Naive B cell (primary cell): ENCODE measurements at regions not wholly inside any gene's neighbourhood (a gene's known extent, or its start where the extent isn't known, plus 50 kb on each side); places are given as distances from the start of the nearest gene placed in this dataset.
"Not testable (repeated sequence)": the region's sequence is repeated elsewhere in the genome, so short reads cannot be mapped to it uniquely, and the experiment has no call there.

Source experiments
- ATAC-seq, 2 donors: fragments of 150-1000 bp; cut with Tn5 transposase; 2 replicates each; pipeline ENCODE4 v1.10.0; 2021; ENCODE audit warnings: low read depth in 2 of 2, mild to moderate bottlenecking in 2 of 2, moderate library complexity in 2 of 2
- DNase-seq: peaks from one replicate; pipeline ENCODE4 v3.0.0; 2022
- H3K27ac Mint-ChIP-seq, 6 donors: one replicate each; pipeline ENCODE4 v1.8.0; 2020 to 2022; ENCODE audit warnings: mild to moderate bottlenecking in 6 of 6, mixed read lengths in 6 of 6, moderate library complexity in 5 of 6, inconsistent platforms in 2 of 6
- H3K27me3 Mint-ChIP-seq, 3 donors: one replicate each; pipeline ENCODE4 v1.8.0; 2021 to 2022; ENCODE audit warnings: mixed read lengths in 3 of 3, mild to moderate bottlenecking in 1 of 3
- H3K36me3 Mint-ChIP-seq, 2 donors: one replicate each; pipeline ENCODE4 v1.8.0; 2020 to 2022; ENCODE audit warnings: mixed read lengths in 2 of 2, inconsistent platforms in 1 of 2, mild to moderate bottlenecking in 1 of 2
- H3K4me1 Mint-ChIP-seq, 3 donors: one replicate each; pipeline ENCODE4 v1.8.0; 2020 to 2022; ENCODE audit warnings: mixed read lengths in 3 of 3, inconsistent platforms in 1 of 3, mild to moderate bottlenecking in 1 of 3, moderate library complexity in 1 of 3
- H3K4me3 Mint-ChIP-seq, 8 donors: one replicate each; pipeline ENCODE4 v1.8.0; 2020 to 2022; ENCODE audit warnings: mild to moderate bottlenecking in 8 of 8, mixed read lengths in 8 of 8, moderate library complexity in 8 of 8, inconsistent platforms in 2 of 8
- H3K9me3 Mint-ChIP-seq, 7 donors: one replicate each; pipeline ENCODE4 v1.8.0; 2020 to 2022; ENCODE audit warnings: mixed read lengths in 7 of 7, mild to moderate bottlenecking in 5 of 7, inconsistent platforms in 2 of 7, moderate library complexity in 1 of 7

- H3K4me1 Mint-ChIP-seq, H3K36me3 Mint-ChIP-seq, DNase-seq, H3K9me3 Mint-ChIP-seq, H3K27ac Mint-ChIP-seq, H3K4me3 Mint-ChIP-seq, ATAC-seq: not testable (repeated sequence)
- peaks cover 0 to 12% (median 0%) of the 10 kb centered on the region in 3 donors for H3K27me3 Mint-ChIP-seq
Observed at GRCh38 chrX:46223499-46223898, 321.7 kb downstream of the ZNF674 start.

- no peak overlapping the region for H3K4me3 Mint-ChIP-seq
- H3K27me3 Mint-ChIP-seq, result peaks cover 0 to 13% (median 0%) of the 10 kb centered on the region in 3 donors
- DNase-seq (no peak), ATAC-seq (no peak)
- no peaks in the 10 kb centered on the region for H3K36me3 Mint-ChIP-seq
- H3K27ac Mint-ChIP-seq, result no peak overlapping the region
- H3K4me1 Mint-ChIP-seq, result no peaks in the 10 kb centered on the region
- peaks cover 0 to 10% (median 0%) of the 10 kb centered on the region in 7 donors for H3K9me3 Mint-ChIP-seq
Observed at GRCh38 chrX:46220822-46221221, 324.4 kb downstream of the ZNF674 start.

GRCh38 chrX:46218373-46218772 is 326.8 kb downstream of the ZNF674 start:
- DNase-seq (no peak), ATAC-seq (no peak)
- no peak overlapping the region for H3K27ac Mint-ChIP-seq
- H3K27me3 Mint-ChIP-seq, result peaks cover 0 to 22% (median 0%) of the 10 kb centered on the region in 3 donors
- H3K36me3 Mint-ChIP-seq, result no peaks in the 10 kb centered on the region
- H3K4me3 Mint-ChIP-seq, result no peak overlapping the region
- H3K4me1 Mint-ChIP-seq, result no peaks in the 10 kb centered on the region
- H3K9me3 Mint-ChIP-seq, result peaks cover 0 to 4% (median 2%) of the 10 kb centered on the region in 7 donors

- Mint-ChIP-seq H3K36me3 (no peaks in the 10 kb centered on the region), H3K4me3 (no peak overlapping the region), H3K4me1 (no peaks in the 10 kb centered on the region), H3K27ac (no peak overlapping the region), H3K27me3 (peaks cover 0 to 22% (median 0%) of the 10 kb centered on the region in 3 donors), H3K9me3 (peaks cover 0 to 2% (median 0%) of the 10 kb centered on the region in 7 donors)
- ATAC-seq, result no peak
- no peak for DNase-seq
Observed at GRCh38 chrX:46216406-46216805, 328.8 kb downstream of the ZNF674 start.

GRCh38 chrX:46211079-46211478 is 334.1 kb downstream of the ZNF674 start:
- no peak for ATAC-seq
- H3K4me1 Mint-ChIP-seq, result no peaks in the 10 kb centered on the region
- no peak for DNase-seq

GRCh38 chrX:46209768-46210167 is 335.5 kb downstream of the ZNF674 start:
- Mint-ChIP-seq H3K4me1 (no peaks in the 10 kb centered on the region), H3K4me3 (no peak overlapping the region), H3K36me3 (no peaks in the 10 kb centered on the region), H3K27me3 (peaks cover 0 to 7% (median 0%) of the 10 kb centered on the region in 3 donors), H3K9me3 (peaks cover 0 to 2% (median 0%) of the 10 kb centered on the region in 7 donors), H3K27ac (peak overlapping the region in 2 of 6 donors; percentile 36 to 66)
- ATAC-seq (no peak), DNase-seq (no peak)

More at GRCh38 chrX:46211079-46211478, 334.1 kb downstream of the ZNF674 start:
- Mint-ChIP-seq H3K27ac (no peak overlapping the region), H3K9me3 (peaks cover 0 to 2% (median 0%) of the 10 kb centered on the region in 7 donors), H3K4me3 (no peak overlapping the region), H3K27me3 (peaks cover 0 to 17% (median 0%) of the 10 kb centered on the region in 3 donors), H3K36me3 (no peaks in the 10 kb centered on the region)

- no peak for ATAC-seq
- Mint-ChIP-seq H3K27ac (no peak overlapping the region), H3K9me3 (peaks cover 0 to 2% (median 0%) of the 10 kb centered on the region in 7 donors), H3K27me3 (peaks cover 0 to 7% (median 0%) of the 10 kb centered on the region in 3 donors), H3K36me3 (no peaks in the 10 kb centered on the region), H3K4me1 (no peaks in the 10 kb centered on the region), H3K4me3 (no peak overlapping the region)
- DNase-seq, result no peak
Observed at GRCh38 chrX:46209037-46209436, 336.2 kb downstream of the ZNF674 start.

- peaks cover 0 to 2% (median 0%) of the 10 kb centered on the region in 7 donors for H3K9me3 Mint-ChIP-seq
- H3K4me1 Mint-ChIP-seq, result no peaks in the 10 kb centered on the region
- no peaks in the 10 kb centered on the region for H3K36me3 Mint-ChIP-seq
- ATAC-seq (no peak), DNase-seq (no peak)
- H3K27me3 Mint-ChIP-seq, result peaks cover 0 to 11% (median 0%) of the 10 kb centered on the region in 3 donors
- no peak overlapping the region for H3K4me3 Mint-ChIP-seq
- H3K27ac Mint-ChIP-seq, result no peak overlapping the region
Observed at GRCh38 chrX:46208225-46208854, 336.9 kb downstream of the ZNF674 start.

- ATAC-seq, result no peak
- H3K4me1 Mint-ChIP-seq, result no peaks in the 10 kb centered on the region
- no peaks in the 10 kb centered on the region for H3K36me3 Mint-ChIP-seq
- H3K4me3 Mint-ChIP-seq, result no peak overlapping the region
- no peaks in the 10 kb centered on the region for H3K9me3 Mint-ChIP-seq
- peaks cover 0 to 16% (median 0%) of the 10 kb centered on the region in 3 donors for H3K27me3 Mint-ChIP-seq
- no peak overlapping the region for H3K27ac Mint-ChIP-seq
- DNase-seq, result no peak
Observed at GRCh38 chrX:46204721-46205422, 340.3 kb downstream of the ZNF674 start.

GRCh38 chrX:46202733-46203514 is 342.3 kb downstream of the ZNF674 start:
- Mint-ChIP-seq H3K27me3 (peaks cover 0 to 16% (median 0%) of the 10 kb centered on the region in 3 donors), H3K9me3 (no peaks in the 10 kb centered on the region), H3K27ac (no peak overlapping the region), H3K4me3 (no peak overlapping the region), H3K36me3 (no peaks in the 10 kb centered on the region), H3K4me1 (no peaks in the 10 kb centered on the region)
- ATAC-seq (no peak), DNase-seq (no peak)

GRCh38 chrX:46200413-46200812 is 344.8 kb downstream of the ZNF674 start:
- H3K4me3 Mint-ChIP-seq, result no peak overlapping the region
- H3K27me3 Mint-ChIP-seq, result peaks cover 0 to 16% (median 0%) of the 10 kb centered on the region in 3 donors
- no peaks in the 10 kb centered on the region for H3K4me1 Mint-ChIP-seq
- no peak for DNase-seq
- no peak overlapping the region for H3K27ac Mint-ChIP-seq
- H3K36me3 Mint-ChIP-seq, result no peaks in the 10 kb centered on the region
- no peaks in the 10 kb centered on the region for H3K9me3 Mint-ChIP-seq
- ATAC-seq, result no peak

- Mint-ChIP-seq H3K27me3 (peaks cover 0 to 16% (median 0%) of the 10 kb centered on the region in 3 donors), H3K27ac (no peak overlapping the region), H3K9me3 (peaks cover 0 to 6% (median 3%) of the 10 kb centered on the region in 7 donors), H3K4me3 (no peak overlapping the region), H3K4me1 (no peaks in the 10 kb centered on the region), H3K36me3 (peaks cover 0 to 4% of the 10 kb centered on the region in 2 donors)
- ATAC-seq (no peak), DNase-seq (no peak)
Observed at GRCh38 chrX:46198858-46199257, 346.4 kb downstream of the ZNF674 start.

GRCh38 chrX:46186811-46187106 is 358.5 kb downstream of the ZNF674 start:
- H3K4me3 Mint-ChIP-seq, DNase-seq, H3K27ac Mint-ChIP-seq, ATAC-seq, H3K4me1 Mint-ChIP-seq, H3K9me3 Mint-ChIP-seq, H3K36me3 Mint-ChIP-seq: not testable (repeated sequence)
- H3K27me3 Mint-ChIP-seq, result peaks cover 0 to 24% (median 4%) of the 10 kb centered on the region in 3 donors
